ENCODE measurements at regions not wholly inside any gene's neighbourhood (a gene's known extent, or its start where the extent isn't known, plus 50 kb on each side); places are given as distances from the start of the nearest gene placed in this dataset.
"Not testable (repeated sequence)": the region's sequence is repeated elsewhere in the genome, so short reads cannot be mapped to it uniquely, and the experiment has no call there.

DNA sequence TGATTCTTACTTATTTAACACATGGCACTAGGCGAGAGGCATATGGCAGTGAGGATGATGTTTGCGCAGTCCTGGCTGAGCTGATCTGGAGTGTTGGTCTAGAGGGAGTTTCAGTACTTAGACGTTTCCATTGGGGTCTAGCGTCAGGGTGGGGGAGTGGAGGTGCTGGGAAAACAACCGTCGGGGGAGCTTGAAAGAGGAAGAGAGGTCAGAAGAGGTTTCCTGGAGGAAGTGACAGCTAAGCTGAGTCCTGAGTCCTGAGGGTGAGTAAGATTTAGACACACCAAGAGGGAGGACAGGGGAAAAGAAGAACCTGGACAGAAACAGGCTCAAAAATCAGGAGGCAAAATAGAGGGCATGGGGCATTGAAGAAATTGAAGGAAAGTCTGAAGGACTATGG is 81.4 kb downstream of the ALOX5AP start:
- DNase-seq = no peak

DNA sequence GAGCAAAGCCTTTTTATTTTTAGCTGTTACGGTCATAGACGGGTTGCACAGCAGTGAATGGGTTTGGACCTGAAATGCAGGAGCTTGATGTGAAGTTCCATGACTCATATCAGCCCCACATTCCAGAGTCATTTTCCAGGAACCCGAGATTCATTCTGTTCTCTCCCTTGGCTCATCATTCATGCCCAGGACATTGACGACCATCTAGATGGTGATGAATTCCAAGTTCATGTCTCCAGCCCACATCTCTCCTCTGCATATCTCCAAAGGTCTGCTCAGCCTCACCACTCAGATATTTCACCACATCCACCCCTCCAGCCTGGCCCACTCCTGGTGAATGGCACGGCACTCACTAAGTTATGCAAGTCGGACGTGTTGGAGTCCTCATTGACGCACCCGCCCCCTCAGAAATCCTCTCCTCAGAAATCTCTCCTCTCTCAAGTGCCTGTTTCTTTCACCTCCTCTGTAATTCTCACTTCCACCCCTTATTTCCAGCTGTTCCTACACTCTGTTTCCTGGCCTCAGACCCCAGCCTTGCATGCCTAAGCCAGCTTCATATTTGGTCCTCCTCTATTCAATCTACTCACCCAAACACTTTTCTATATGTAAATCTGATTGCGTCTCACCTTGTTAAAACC is 83.1 kb downstream of the ALOX5AP start:
- no peak for DNase-seq

DNA sequence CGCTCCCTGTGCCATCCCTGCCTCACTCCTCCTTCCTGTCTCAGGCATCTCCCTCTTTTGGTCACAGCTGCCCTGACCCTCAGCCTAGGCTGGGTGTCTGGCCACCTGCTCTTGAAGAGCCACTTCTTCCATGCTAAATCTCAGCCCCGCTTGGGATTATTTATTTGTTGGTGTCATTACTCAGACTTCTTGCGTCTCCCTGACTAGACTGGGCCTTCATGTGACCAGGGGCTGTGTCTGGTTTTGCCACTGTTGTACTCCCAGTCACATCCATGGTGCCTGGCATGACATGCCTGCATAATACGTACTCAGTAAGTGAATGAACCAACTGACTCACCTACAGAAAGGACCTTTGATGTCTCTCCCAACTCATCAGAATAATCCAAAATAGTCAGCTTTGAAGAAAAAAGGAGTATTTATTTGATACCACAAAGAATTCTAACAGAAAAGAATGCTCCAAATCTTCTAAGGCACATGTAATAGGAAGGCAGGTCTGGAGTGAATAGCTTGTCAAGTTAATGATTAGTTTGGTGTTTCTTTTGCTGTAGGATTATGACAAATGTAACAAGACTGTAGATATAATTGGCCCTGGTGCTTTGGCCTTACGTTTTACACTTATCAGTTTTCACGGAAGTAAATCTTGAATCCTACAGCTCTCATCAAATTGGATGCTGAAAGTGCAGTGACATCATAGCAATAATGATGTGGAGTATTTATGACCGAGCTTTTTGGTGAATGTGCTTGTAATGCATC is 84.0 kb downstream of the ALOX5AP start:
- DNase-seq = no peak

DNA sequence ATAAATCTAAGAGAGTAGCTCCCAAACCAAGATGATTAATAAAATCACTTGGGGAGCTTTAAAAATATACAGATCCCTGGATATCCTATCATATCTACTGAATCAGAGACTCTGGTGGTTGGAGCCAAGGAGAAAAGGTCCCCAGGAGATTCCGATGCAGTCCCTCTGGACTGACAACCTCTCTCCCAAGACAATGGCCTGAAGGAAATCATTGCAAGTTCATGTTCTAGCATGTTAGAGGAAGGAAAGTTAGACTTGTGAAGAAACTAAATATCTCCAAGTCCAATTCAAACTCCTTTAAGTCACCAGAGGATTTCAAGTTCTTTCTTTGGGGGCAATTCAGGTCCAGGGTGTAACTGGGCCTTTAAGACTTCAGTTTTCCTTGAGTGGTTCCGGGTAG is 84.7 kb upstream of the MEDAG start:
- DNase-seq = no peak

DNA sequence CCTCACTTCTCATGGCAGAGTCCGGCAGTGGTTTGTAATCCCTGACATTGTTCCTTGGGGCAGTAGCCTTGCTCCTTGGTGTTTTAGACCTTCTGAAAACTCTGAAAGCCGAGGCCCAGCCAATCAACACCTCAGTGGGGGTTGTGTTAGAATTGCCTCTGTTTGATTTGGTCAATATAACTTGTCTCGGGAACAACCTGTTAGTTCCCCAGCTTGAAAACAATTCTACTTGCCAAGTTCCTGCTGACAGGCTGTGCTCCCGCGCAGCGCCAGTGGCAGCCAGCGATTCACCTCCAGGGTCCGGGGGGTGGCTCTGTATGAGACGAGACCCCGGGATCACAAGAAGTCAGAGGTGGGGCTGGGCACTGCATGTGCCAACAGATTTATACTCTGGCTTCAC is 81.4 kb upstream of the MEDAG start:
- no peak for DNase-seq

DNA sequence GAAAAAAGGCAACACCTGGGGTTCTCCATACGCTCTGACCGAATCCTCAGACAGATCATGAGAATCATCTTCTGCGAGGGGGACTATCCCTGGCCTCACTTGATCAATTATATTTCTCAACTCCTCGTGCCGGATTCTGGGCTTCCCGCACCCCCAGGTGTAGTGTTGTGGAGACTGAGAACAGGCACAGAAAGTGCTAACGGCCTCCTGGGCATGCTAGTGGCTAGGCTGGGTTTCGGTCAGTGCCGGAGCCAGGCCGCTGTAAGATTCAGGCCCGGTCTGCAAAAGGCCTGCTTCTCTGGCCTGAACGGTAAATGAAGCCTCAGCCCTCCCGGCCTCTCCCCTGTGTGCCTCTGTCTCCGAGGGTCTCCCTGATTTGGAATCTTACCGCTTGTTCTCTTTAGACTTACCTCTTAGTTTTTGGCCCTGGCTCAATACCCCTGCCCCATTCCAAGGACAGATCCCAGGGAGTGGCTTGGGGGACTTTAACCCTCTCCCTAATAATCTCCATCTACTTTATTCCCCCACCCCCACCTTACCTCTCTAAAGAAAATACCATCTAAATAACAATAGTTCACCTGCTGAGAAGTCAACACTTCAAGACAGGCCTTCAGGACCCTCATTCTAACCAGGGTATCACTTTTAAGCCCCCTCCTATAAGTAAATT is 79.0 kb upstream of the MEDAG start:
- no peak for DNase-seq

DNA sequence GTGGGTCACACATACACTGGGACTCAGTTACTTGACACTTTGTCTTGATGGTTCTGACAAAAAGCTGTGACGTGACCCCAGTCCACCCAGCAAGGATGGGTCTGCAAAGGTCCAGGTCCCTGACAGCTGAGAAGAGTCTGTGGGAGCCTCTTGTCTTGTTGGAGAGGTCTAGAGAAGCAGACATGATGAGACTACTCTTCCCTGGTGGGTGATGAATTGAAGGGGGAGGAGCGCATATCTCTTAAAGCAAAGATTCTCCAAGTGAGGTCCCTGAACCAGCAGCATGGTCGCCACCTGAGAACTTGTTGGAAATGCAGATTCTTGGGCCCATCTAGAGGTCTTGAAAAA is 78.5 kb upstream of the MEDAG start:
- no peak for DNase-seq

DNA sequence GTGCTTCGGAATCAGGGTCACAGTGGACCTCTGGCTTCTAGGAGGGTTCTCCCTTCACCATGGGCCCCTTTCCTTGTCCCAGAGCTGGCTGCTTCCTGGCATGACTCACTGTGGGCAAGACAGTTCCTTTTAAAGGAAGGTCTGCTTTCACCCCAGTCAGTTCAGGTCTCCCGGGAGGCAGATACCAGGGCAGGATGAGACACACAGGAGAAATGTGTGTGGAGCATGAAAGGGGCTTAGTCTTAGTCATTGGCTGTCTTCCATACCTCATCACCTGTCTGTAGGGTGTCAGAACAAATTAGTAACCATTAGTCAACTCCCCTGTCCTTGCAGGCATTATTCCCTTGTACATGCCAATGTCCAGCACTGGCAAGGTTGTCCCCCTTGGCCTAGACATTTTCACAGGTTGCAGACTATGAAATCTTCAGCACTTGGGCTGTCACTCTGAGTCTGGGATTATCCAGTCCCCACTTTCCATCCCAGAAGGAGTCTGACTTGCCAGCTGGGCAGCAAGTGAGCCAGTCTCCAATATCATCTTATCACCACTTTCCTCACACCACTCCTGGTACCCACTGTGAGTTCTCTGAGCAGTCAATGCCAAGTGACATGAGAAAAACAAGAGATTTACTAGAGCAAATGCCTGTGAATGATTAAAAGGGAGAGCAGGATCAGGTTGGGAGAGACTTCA is 76.8 kb upstream of the MEDAG start:
- DNase-seq = no peak

DNA sequence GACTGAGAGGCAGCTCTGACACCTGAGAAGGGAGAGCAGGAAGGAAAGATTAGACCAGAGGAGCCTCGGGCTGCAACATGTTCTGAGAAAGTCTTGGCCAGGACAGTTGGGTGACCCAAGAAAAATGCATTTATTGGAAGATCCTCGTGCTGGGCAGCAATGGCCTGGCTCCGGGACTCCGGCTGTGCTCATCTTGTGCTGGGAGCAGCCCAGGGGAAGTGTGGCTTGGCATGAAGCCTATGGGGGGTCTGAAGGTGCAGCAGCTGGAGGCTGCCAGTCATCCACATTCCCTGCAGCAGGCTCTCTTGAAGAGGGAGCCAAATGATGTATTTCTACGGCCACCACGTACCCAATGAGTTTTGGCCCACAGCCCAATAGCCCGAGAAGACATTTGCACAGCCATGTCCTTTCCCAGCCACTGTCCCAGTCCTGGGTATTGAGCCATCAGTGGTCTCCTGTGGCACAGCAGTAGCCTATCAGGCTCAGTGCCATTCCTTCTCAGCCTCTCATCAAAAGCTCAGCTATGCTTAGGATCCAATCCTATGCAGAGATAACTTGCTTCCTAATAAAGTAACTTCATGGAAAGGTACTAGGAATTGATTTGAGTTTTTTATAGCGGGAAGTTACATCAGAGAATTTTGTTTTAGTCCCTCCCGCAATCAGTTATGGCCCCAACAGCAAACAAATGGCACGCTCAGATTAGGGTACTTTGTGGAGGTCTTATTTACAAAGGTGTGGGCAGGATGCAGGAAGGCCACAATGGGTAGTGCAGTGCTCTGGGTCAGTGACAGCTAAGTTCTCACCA is 76.0 kb upstream of the MEDAG start:
- no peak for DNase-seq

DNA sequence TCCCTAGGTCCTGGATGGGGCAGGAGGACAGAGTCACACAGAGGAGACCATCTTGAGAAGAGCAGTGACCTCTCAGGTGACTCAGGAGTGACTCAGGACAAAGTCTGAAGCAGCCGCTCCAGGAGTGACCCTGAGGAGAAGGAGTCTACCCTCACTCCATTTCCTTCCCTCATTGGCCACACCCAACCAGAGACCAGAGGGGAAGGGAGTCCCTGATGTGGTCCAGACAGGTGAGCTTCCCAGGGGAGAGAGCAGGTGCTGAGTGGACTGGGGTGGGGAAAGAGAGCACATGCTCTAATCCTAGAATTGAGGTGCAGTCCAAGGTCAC is 75.5 kb upstream of the MEDAG start:
- DNase-seq = no peak

DNA sequence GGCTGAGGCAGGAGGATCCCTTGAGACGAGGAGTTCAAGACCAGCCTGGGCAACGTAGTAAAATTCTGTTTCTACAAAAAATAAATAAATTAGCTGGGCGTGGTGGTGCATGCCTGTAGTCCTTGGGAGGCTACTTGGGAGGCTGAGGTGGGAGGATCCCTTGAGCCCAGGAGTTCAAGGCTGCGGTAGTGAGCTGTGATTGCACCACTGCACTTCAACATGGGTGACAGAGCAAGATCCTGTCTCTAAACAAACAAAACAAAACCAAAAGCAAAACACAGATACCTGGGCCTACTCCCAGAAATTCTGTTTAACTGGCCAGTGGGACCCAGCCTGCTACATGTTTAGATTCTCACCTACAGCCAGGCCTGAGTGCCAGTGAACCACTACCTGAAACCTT is 74.6 kb upstream of the MEDAG start:
- DNase-seq = no peak

DNA sequence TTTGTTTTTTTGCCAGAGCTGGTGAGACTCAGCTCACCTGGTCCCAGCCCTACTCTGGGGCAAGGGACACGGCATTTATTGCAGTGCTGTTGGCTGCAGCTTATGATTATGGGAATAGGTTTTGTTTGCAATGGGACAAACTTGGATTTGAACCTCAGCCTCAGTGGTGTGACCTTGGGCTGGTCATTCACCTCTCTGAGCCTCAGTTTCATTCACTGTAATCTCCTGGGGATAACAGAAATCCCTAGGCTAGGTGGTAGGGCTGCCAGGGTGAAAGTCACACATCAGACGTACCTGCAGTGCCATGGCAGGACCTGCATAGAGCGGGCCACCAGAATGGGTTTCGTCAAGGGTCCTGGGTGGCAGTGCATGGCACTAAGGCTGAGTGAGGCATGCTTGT is 73.7 kb upstream of the MEDAG start:
- no peak for DNase-seq

DNA sequence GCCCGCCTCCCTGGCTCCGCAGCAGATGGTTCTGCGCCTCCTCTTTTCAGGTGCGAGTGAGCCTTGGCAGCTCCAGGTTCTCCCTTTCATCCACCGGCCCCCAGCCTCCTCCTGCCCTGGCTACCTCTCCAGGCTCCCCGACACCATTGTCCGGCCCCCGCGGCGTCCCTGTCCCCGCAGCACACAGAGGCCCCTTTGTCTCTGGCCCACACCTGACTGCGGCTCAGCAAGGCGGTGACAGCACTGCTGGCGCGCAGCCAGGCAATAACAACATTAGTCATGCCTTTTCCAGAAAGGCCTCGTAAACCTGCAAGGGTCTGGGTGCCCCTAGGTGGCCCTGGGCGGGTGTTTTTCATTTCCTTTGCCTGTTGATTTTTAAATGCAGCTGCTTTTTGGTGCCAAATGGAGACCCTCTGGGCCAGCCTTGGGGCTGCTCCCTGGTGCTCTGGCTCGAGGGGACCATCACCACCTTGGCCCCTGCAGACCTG is 73.2 kb upstream of the MEDAG start:
- DNase-seq = peak; percentile 74

DNA sequence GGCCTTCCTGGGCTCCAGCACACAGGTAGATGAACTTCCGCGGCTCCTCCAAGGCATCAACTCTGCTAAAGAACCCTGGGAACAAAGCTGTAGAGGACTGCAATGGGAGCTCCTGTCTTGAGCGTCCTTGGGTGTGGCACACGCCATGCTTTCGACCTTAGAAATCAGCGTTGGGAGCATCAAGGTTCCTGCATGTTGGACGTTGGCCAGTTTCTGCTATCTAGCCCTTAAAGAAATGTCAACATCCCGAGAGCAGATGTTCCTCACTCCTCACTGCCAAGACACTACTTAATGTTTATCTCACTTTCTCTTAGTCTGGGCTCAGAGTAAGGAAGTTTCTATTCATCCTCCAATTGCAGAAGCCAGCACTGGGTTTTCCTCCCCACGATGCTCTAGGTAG is 70.6 kb upstream of the MEDAG start:
- DNase-seq = no peak

DNA sequence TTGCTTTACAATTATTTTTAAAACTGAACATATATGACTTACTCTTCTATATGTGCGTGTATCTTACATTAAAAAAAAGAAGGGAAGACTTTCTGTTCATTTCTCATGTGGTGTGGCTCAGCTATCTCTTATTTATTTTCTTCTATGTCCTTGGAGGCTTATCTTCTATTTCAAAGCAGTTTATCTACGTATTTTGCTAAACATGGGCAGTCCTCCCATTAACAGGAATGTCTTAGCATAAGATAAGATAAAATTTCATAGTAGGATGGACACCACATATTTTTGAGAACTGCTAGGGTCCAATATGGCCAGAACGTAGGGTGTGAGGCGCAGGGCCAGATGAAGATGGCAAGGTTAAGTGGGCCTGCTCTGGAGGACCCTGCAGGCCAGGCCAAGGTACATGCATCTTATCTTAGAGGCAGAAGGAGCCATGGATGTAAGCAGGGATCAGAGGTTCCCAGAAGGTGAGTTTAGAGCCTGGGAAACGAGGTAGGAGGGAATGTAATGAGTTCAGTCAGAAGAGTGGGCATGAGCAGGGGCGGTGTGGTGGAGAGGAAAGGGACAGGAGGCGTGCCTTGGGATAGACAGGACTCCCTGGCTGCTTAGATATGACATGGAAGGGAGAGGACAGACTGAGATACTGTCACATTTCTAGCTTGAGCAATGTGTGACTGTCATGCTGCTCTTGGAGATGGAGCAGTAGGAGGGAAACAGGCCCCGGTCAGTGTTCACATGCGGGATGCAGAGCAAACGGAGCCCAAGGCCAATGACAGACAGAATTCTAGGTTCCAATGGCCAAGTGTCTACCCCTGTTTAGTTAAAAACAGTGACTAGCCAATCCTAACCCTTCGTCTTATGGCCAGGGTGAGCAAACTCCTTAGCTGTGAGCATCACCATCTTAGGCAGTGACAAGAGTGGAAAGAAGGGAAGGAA is 68.6 kb upstream of the MEDAG start:
- no peak for DNase-seq

DNA sequence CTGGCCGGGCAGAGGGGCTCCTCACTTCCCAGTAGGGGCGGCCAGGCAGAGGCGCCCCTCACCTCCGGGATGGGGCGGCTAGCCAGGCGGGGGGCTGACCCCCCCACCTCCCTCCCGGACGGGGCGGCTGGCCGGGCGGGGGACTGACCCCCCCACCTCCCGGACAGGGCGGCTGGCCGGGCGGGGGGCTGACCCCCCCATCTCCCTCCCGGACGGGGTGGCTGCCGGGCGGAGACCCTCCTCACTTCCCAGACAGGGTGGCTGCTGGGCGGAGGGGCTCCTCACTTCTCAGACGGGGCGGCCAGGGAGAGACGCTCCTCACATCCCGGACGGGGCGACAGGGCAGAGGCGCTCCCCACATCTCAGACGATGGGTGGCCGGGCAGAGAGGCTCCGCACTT is 66.4 kb upstream of the MEDAG start:
- DNase-seq = not testable (repeated sequence)

DNA sequence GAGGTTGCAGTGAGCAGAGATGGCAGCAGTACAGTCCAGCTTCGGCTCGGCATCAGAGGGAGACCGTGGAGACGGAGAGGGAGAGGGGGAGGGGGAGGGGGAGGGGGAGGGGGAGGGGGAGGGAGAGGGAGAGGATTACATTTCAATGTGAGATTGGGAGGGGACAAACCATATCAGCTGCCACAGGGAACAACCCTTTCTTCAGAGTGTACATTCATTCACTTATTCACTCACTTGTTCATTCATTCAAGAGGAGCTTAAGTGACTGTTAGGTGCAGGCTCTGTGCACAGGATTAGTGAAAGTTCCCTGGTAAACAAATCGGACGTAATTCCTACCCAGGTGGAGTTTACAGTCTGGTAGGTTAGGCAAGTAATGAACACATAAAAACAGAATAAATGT is 65.6 kb upstream of the MEDAG start:
- no peak for DNase-seq

DNA sequence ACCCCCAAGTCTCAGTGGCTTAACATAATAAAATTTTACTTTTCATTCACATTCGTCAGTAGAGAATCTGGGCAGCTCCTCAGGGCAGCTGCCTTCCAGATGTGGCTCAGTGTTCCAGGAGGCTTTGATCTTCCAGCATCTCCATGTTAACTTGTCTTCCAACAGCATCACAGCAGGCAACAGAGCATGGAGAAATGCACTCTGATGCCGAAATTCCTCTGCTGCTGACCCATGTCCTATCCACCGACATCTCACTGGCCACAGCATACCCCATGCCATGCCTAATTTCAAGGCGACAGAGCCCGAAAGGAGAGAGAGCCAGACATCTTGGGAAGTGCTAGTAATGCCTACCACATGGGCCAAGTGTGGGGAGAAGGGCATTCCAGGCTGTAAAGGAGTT is 64.9 kb upstream of the MEDAG start:
- DNase-seq = no peak

DNA sequence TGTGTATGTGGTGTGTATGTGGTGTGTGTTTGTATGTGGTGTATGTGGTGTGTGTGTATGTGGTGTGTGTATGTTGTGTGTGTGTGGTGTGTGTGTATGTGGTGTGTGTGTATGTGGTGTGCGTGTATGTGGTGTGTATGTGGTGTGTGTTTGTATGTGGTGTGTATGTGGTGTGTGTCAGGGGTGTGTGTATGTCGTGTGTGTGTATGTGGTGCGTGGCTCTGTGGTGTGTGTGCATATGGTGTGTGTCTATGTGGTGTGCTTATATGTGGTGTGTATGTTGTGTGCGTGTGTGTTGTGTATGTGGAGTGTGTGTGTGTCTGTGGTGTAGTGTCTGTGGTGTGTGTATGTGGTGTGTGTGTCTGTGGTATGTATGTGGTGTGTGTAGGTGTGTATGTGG is 62.5 kb upstream of the MEDAG start:
- DNase-seq = no peak

DNA sequence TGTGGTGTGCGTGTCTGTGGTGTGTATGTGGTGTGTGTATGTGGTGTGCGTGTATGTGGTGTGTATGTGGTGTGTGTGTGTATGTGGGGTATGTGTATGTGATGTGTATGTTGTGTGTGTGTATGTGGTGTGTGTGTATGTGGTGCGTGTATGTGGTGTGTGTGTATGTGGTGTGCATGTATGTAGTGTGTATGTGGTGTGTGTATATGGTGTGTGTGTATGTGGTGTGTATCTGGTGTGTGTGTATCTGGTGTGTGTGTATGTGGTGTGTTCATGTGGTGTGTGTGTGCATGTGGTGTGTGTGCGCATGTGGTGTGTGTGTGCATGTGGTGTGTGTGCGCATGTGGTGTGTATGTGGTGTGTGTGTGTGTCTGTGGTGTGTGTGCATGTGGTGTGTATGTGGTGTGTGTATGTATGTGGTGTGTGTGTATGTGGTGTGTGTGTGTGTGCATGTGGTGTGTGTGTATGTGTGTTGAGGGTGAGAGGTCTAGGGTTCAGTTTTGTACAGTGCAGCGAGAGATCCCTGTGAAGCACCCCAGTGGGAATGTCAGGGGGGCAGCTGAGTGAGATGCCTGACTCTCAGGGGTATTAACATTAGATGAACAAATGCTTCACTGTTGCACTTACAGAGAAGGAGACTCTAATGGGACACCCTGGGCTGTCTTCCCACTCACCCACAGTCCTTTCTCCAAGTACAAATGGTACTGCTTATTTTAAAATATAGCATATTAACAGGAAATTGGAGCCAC is 61.3 kb upstream of the MEDAG start:
- no peak for DNase-seq
